GM21526 (cell line): ENCODE measurements at regions not wholly inside any gene's neighbourhood (a gene's known extent, or its start where the extent isn't known, plus 50 kb on each side); places are given as distances from the start of the nearest gene placed in this dataset.

Experiments
- ATAC-seq: cut with Tn5 transposase; IDR thresholded peaks from one replicate; pipeline ENCODE4 v1.9.1; 2021; ENCODE audit warnings: moderate library complexity; ENCODE audit not compliant: unreplicated experiment, low FRiP score

- ATAC-seq: no peak
These were observed 75.4 kb upstream of the PACRGL start for GRCh38 chr4:20624793-20625374.

- no peak for ATAC-seq
These were observed 74.8 kb upstream of the PACRGL start for GRCh38 chr4:20625426-20625825.

GRCh38 chr4:20626326-20627005 lies 73.8 kb upstream of the PACRGL start:
- no peak for ATAC-seq

- ATAC-seq: no peak
These were observed 72.4 kb upstream of the PACRGL start for GRCh38 chr4:20627866-20628265.

GRCh38 chr4:20629186-20630106 lies 70.8 kb upstream of the PACRGL start:
- no peak for ATAC-seq

- no peak for ATAC-seq
These were observed 61.4 kb upstream of the PACRGL start for GRCh38 chr4:20638825-20639224.

GRCh38 chr4:20639346-20639745 lies 60.9 kb upstream of the PACRGL start:
- no peak for ATAC-seq

- no peak for ATAC-seq
These were observed 59.3 kb upstream of the PACRGL start for GRCh38 chr4:20640989-20641388.

GRCh38 chr4:20641976-20642375 lies 58.3 kb upstream of the PACRGL start:
- ATAC-seq: no peak

GRCh38 chr4:20643631-20644030 lies 56.6 kb upstream of the PACRGL start:
- ATAC-seq: no peak

- no peak for ATAC-seq
These were observed 55.0 kb upstream of the PACRGL start for GRCh38 chr4:20645236-20645635.

GRCh38 chr4:20646287-20646686 lies 54.0 kb upstream of the PACRGL start:
- ATAC-seq: no peak
